ENCODE measurements at regions not wholly inside any gene's neighbourhood (a gene's known extent, or its start where the extent isn't known, plus 50 kb on each side); places are given as distances from the start of the nearest gene placed in this dataset.

DNA sequence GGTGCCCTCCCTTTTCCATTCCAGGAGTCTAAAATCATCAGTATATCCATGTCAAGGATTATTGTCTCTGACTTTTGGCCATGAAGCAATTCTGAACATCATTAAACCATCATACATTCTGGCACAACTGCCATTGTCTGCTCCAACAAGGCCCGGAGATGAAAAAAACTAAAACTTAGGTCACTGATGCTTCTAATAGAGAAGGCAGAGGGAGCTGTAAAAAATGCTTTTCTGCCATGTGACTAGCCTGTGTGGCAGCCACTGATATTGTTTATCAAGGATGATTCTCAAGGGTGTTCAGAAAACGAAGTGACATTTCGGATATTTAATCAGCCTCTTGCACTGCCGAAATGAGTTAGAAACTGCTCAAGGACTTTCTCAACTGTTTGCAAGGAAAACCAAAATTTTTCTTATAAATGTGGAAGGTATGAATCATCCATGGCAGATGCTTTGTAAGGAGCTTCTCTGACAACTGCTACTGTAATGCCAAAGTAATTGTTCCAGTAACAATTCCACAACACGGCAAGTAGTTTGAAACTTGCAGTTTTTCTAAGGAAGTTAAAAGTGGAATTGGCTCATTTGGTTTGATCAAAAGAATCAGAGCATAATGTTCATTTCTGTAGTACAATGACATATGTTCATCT, 1076.5 kb upstream of the FLRT2 start:
- TF ChIP-seq POLR2AphosphoS5 (IDR thresholded peaks at IDR 0.05) (no peak), EP300 (IDR thresholded peaks at IDR 0.05) (no peak)
- TF ChIP-seq, protein P1, sequence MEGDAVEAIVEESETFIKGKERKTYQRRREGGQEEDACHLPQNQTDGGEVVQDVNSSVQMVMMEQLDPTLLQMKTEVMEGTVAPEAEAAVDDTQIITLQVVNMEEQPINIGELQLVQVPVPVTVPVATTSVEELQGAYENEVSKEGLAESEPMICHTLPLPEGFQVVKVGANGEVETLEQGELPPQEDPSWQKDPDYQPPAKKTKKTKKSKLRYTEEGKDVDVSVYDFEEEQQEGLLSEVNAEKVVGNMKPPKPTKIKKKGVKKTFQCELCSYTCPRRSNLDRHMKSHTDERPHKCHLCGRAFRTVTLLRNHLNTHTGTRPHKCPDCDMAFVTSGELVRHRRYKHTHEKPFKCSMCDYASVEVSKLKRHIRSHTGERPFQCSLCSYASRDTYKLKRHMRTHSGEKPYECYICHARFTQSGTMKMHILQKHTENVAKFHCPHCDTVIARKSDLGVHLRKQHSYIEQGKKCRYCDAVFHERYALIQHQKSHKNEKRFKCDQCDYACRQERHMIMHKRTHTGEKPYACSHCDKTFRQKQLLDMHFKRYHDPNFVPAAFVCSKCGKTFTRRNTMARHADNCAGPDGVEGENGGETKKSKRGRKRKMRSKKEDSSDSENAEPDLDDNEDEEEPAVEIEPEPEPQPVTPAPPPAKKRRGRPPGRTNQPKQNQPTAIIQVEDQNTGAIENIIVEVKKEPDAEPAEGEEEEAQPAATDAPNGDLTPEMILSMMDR (IDR thresholded peaks at IDR 0.05) = no peak

All from sigmoid colon (tissue), 4 donors.